Mesenchymal stem cell (in vitro differentiated cells and primary cell): ENCODE measurements at regions not wholly inside any gene's neighbourhood (a gene's known extent, or its start where the extent isn't known, plus 50 kb on each side); places are given as distances from the start of the nearest gene placed in this dataset.

Source experiments
- DNase-seq: peaks from one replicate; pipeline ENCODE4 v3.0.0-alpha.2; 2013
- H2AFZ ChIP-seq: one replicate; pipeline ENCODE4 v1.6.1; 2013; ENCODE audit warnings: low read depth, mild to moderate bottlenecking, control low read depth, inconsistent platforms, low read length, moderate library complexity
- H2AK5ac ChIP-seq: 2 replicates; pipeline ENCODE4 v1.6.1; 2013; ENCODE audit warnings: low read length, moderate library complexity, mild to moderate bottlenecking, inconsistent platforms; ENCODE audit not compliant: severe bottlenecking
- H2BK120ac ChIP-seq: one replicate; pipeline ENCODE4 v1.6.1; 2013; ENCODE audit warnings: low read depth, mild to moderate bottlenecking, inconsistent platforms, low read length, moderate library complexity
- H2BK12ac ChIP-seq, 2 experiments: one replicate each; pipeline ENCODE4 v1.6.1; 2013; ENCODE audit warnings: inconsistent platforms in 2 of 2, low read length in 2 of 2, mild to moderate bottlenecking in 2 of 2, moderate library complexity in 2 of 2, control low read depth in 1 of 2
- H2BK15ac ChIP-seq: one replicate; pipeline ENCODE4 v1.6.1; 2013; ENCODE audit warnings: mild to moderate bottlenecking, low read depth, inconsistent platforms; ENCODE audit not compliant: poor library complexity, severe bottlenecking
- H2BK5ac ChIP-seq: 2 replicates; pipeline ENCODE4 v1.6.1; 2013; ENCODE audit warnings: low read depth, mild to moderate bottlenecking, low read length, control low read depth, inconsistent platforms; ENCODE audit not compliant: poor library complexity, severe bottlenecking
- H3K14ac ChIP-seq, 2 experiments: one replicate each; pipeline ENCODE4 v1.6.1; 2013; ENCODE audit warnings: inconsistent platforms in 2 of 2, low read length in 2 of 2, control low read depth in 1 of 2, mild to moderate bottlenecking in 1 of 2, moderate library complexity in 1 of 2
- H3K18ac ChIP-seq, 2 experiments: one replicate each; pipeline ENCODE4 v1.6.1; 2013; ENCODE audit warnings: inconsistent platforms in 2 of 2, low read length in 2 of 2, control low read depth in 1 of 2, low read depth in 1 of 2, mild to moderate bottlenecking in 1 of 2
- H3K23ac ChIP-seq, 2 experiments: one replicate each; pipeline ENCODE4 v1.6.1; 2013; ENCODE audit warnings: inconsistent platforms in 2 of 2, low read length in 2 of 2, mild to moderate bottlenecking in 2 of 2, moderate library complexity in 2 of 2, control low read depth in 1 of 2
- H3K27ac ChIP-seq: 2 replicates; pipeline ENCODE4 v1.5.1; 2013; ENCODE audit warnings: mild to moderate bottlenecking, moderate library complexity, low read length, control low read depth, inconsistent platforms; ENCODE audit not compliant: poor library complexity, severe bottlenecking
- H3K27me3 ChIP-seq, 2 experiments: 2 replicates each; pipeline versions ENCODE4 v1.6.1 to v1.7.0; 2013; ENCODE audit warnings: low read length in 2 of 2, mild to moderate bottlenecking in 2 of 2, moderate library complexity in 2 of 2, control low read depth in 1 of 2, inconsistent platforms in 1 of 2; ENCODE audit not compliant: control insufficient read depth in 1 of 2, insufficient read depth in 1 of 2
- H3K36me3 ChIP-seq, 2 experiments: 2 replicates each; pipeline versions ENCODE4 v1.6.1 to v1.7.0; 2013; ENCODE audit warnings: low read length in 2 of 2, control low read depth in 1 of 2, inconsistent platforms in 1 of 2, low read depth in 1 of 2, mild to moderate bottlenecking in 1 of 2; ENCODE audit not compliant: insufficient read depth in 2 of 2, control insufficient read depth in 1 of 2
- H3K4ac ChIP-seq, 2 experiments: one replicate each; pipeline ENCODE4 v1.6.1; 2013; ENCODE audit warnings: inconsistent platforms in 2 of 2, low read length in 2 of 2, mild to moderate bottlenecking in 2 of 2, moderate library complexity in 2 of 2, control low read depth in 1 of 2, low read depth in 1 of 2
- H3K4me1 ChIP-seq: 2 replicates; pipeline ENCODE4 v1.6.1; 2013; ENCODE audit warnings: low read depth, low read length, control low read depth; ENCODE audit not compliant: control insufficient read depth, insufficient read depth
- H3K4me2 ChIP-seq: 2 replicates; pipeline ENCODE4 v1.6.1; 2013; ENCODE audit warnings: low read length, mild to moderate bottlenecking, inconsistent platforms; ENCODE audit not compliant: poor library complexity, severe bottlenecking
- H3K4me3 ChIP-seq, 2 experiments: 2 replicates each; pipeline versions ENCODE4 v1.5.1 to v1.7.0; 2013; ENCODE audit warnings: low read length in 2 of 2, mild to moderate bottlenecking in 2 of 2, control low read depth in 1 of 2, low read depth in 1 of 2; ENCODE audit not compliant: insufficient read depth in 1 of 2
- H3K79me1 ChIP-seq: replicated peaks from 2 replicates; pipeline ENCODE4 v1.6.1; 2013; ENCODE audit warnings: mild to moderate bottlenecking, control low read depth, low read length, inconsistent platforms; ENCODE audit not compliant: poor library complexity, severe bottlenecking
- H3K9ac ChIP-seq: 2 replicates; pipeline ENCODE4 v1.7.0; 2013; ENCODE audit warnings: mild to moderate bottlenecking, low read length, moderate library complexity
- H3K9me3 ChIP-seq: 2 replicates; pipeline ENCODE4 v1.7.0; 2013; ENCODE audit warnings: mild to moderate bottlenecking, low read length; ENCODE audit not compliant: control insufficient read depth
- H4K8ac ChIP-seq: one replicate; pipeline ENCODE4 v1.6.1; 2013; ENCODE audit warnings: inconsistent platforms, mild to moderate bottlenecking, low read length, moderate library complexity
- H4K91ac ChIP-seq: one replicate; pipeline ENCODE4 v1.6.1; 2013; ENCODE audit warnings: mild to moderate bottlenecking, low read length, inconsistent platforms
- WGBS: methylation state at CpG from one replicate; pipeline ENCODE4 v1.1.7; 2013; ENCODE audit warnings: mixed read lengths; 5-methylcytosine and 5-hydroxymethylcytosine counted together

DNA sequence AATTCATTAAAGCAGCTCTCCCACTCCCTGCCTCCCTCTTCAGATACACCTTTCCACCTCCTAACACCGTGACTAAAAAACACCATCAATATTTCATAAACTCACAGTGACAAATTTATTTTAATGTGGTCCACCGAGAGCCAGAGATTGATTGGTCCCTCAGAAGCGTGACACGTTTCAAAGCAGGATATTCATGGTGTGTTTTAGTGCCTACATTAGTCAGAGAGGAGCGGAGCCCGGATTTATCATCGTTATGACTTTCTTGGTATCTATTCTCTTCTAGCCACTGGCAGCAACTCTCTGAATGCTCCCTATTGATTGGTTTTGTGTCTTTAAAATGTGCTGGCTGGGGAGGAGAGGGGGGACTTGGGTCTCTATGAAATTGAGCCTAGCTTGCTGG lies 265.3 kb downstream of the DHX35 start:
- no peak overlapping the region for H3K9ac ChIP-seq
- no peak overlapping the region for H3K4me3 ChIP-seq
- H4K91ac ChIP-seq, result no peak overlapping the region
- H2BK5ac ChIP-seq, result no peak overlapping the region
- H3K4me2 ChIP-seq, result no peak overlapping the region
- H2AK5ac ChIP-seq, result no peak overlapping the region
- H3K79me1 ChIP-seq, result no peaks in the 10 kb centered on the region
- no peaks in the 10 kb centered on the region for H3K9me3 ChIP-seq
- H4K8ac ChIP-seq, result no peak overlapping the region
- H2BK15ac ChIP-seq, result no peak overlapping the region
- H3K18ac ChIP-seq, result no peak overlapping the region
- no peak overlapping the region for H3K27ac ChIP-seq
- DNase-seq, result no peak
- WGBS, result 64% methylated on average over 7 of the region's 7 CpGs
- H2AFZ ChIP-seq, result no peak overlapping the region
- H3K14ac ChIP-seq, result no peak overlapping the region
- H2BK120ac ChIP-seq, result no peak overlapping the region
- H3K23ac ChIP-seq, result no peak overlapping the region
- peaks cover 0 to 70% of the 10 kb centered on the region in 2 experiments for H3K27me3 ChIP-seq
- H3K4me1 ChIP-seq, result no peaks in the 10 kb centered on the region
- no peaks in the 10 kb centered on the region for H3K36me3 ChIP-seq
- H2BK12ac ChIP-seq, result no peak overlapping the region
- H3K4ac ChIP-seq, result no peak overlapping the region

DNA sequence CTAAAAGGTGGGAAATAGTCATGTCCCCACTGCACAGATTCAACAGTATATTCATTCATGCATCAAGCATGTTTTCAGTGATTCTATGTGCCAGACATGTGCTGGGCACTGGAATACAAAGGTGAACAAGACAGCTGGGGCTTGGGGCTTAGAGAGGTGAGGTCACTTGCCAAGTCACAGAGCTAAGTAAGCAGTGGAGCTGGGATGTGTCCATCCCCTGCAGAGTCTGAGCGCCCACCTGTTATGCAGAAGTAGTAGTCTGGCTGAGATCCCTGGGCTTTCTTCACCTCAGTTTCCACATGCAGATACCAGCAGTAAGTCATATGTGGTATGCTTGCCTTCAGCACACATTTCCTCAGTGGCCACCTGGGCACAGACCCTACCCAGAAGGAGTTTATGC lies 263.8 kb downstream of the DHX35 start:
- Histone ChIP-seq H3K4me2 (no peak overlapping the region), H3K27ac (no peak overlapping the region), H2AK5ac (no peak overlapping the region), H3K23ac (no peak overlapping the region), H2AFZ (no peak overlapping the region), H3K36me3 (no peaks in the 10 kb centered on the region), H3K4me3 (no peak overlapping the region), H2BK5ac (no peak overlapping the region), H2BK120ac (no peak overlapping the region), H3K4me1 (no peaks in the 10 kb centered on the region), H3K9ac (no peak overlapping the region), H3K4ac (no peak overlapping the region), H3K14ac (no peak overlapping the region), H3K79me1 (no peaks in the 10 kb centered on the region), H2BK15ac (no peak overlapping the region), H4K91ac (no peak overlapping the region), H3K9me3 (no peaks in the 10 kb centered on the region), H2BK12ac (no peak overlapping the region), H3K27me3 (peaks cover 0 to 62% of the 10 kb centered on the region in 2 experiments), H4K8ac (no peak overlapping the region), H3K18ac (no peak overlapping the region)
- no peak for DNase-seq
- 85% methylated on average over 1 of the region's 1 CpG for WGBS

DNA sequence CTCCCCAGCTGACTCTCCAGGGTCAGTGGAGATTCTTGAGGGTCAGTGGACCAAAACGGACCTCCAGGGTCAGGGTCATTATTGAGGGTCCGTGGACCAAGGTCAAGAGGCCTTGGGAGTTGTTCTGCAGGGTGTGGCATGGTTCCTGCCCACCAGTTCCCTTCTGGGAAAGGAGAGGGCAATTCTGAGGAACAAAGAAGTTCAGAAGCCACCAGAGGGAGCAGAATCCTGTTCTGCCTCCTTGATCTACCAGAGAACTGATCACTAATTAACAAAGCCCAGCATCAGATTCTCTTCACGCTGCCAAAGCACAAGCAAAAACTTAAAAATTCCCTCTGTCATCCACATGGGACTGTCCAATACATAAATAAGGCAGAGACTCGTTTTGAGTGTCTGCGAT lies 263.4 kb downstream of the DHX35 start:
- Histone ChIP-seq H3K27ac (no peak overlapping the region), H3K79me1 (no peaks in the 10 kb centered on the region), H3K14ac (no peak overlapping the region), H3K23ac (no peak overlapping the region), H4K91ac (no peak overlapping the region), H2AFZ (no peak overlapping the region), H3K9ac (no peak overlapping the region), H3K27me3 (peaks cover 0 to 60% of the 10 kb centered on the region in 2 experiments), H2AK5ac (no peak overlapping the region), H3K4me1 (no peaks in the 10 kb centered on the region), H3K18ac (no peak overlapping the region), H3K36me3 (no peaks in the 10 kb centered on the region), H3K9me3 (no peaks in the 10 kb centered on the region), H2BK120ac (no peak overlapping the region), H3K4me2 (no peak overlapping the region), H2BK12ac (no peak overlapping the region), H2BK15ac (no peak overlapping the region), H2BK5ac (no peak overlapping the region), H3K4me3 (no peak overlapping the region), H3K4ac (no peak overlapping the region), H4K8ac (no peak overlapping the region)
- 48% methylated on average over 5 of the region's 5 CpGs for WGBS
- DNase-seq, result no peak

DNA sequence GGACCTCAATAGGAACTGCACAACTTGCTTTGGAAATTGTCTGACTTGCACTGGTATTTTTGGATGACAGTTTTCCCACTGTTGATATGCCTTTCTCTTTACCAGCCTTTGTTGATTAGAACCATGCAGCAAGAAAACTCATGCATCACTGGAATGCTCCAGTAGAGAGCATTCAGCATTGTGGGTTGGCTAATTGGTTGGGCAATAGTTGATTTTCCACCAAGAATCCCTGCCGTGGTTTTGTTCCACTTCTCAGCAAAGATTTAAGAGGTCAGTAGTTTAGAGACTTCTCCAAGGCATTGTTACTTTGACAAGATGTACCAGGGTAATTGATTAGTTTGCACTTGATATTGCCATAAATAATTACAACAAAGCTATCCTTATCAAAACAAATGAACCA lies 260.0 kb downstream of the DHX35 start:
- Histone ChIP-seq H3K9me3 (no peaks in the 10 kb centered on the region), H3K4me2 (no peak overlapping the region), H3K27ac (no peak overlapping the region), H3K4me1 (no peaks in the 10 kb centered on the region), H2BK15ac (no peak overlapping the region), H3K18ac (no peak overlapping the region), H3K4me3 (no peak overlapping the region), H4K8ac (no peak overlapping the region), H3K9ac (no peak overlapping the region), H3K4ac (no peak overlapping the region), H2BK12ac (no peak overlapping the region), H2AK5ac (no peak overlapping the region), H2BK5ac (no peak overlapping the region), H3K14ac (no peak overlapping the region), H2BK120ac (no peak overlapping the region), H3K27me3 (peaks cover 0 to 44% of the 10 kb centered on the region in 2 experiments), H3K36me3 (no peaks in the 10 kb centered on the region), H3K23ac (no peak overlapping the region), H2AFZ (no peak overlapping the region), H3K79me1 (no peaks in the 10 kb centered on the region), H4K91ac (no peak overlapping the region)
- 50% methylated on average over 1 of the region's 1 CpG for WGBS
- DNase-seq, result no peak
